Caco-2 (cell line): ENCODE measurements at regions not wholly inside any gene's neighbourhood (a gene's known extent, or its start where the extent isn't known, plus 50 kb on each side); places are given as distances from the start of the nearest gene placed in this dataset.

Source experiments
- BruUV-seq: library from RNA; stranded (reverse); fragments of 400-500 nt; replicated peaks from 2 replicates; lab custom pipeline; 2021; lab: Mats Ljungman, UMichigan
- CTCF ChIA-PET: fragments of 300-600 bp; sonication (Branson Sonifier 250); formaldehyde crosslinking; loops from one replicate; lab custom pipeline; 2022; ENCODE audit warnings: antibody characterized with exemption; lab: Charles Lee
- POLR2A ChIA-PET: fragments of 300-600 bp; sonication (Branson Sonifier 250); formaldehyde crosslinking; loops from one replicate; lab custom pipeline; 2022; ENCODE audit warnings: antibody characterized with exemption; lab: Charles Lee
- DNase-seq, 2 experiments: peaks; one replicate each; pipeline versions ENCODE4 v3.0.0 to v3.0.0-alpha.2; 2020 to 2022
- H3K27me3 ChIP-seq: replicated peaks from 2 replicates; pipeline ENCODE4 v1.6.0; 2011; ENCODE audit warnings: low read length; ENCODE audit not compliant: control insufficient read depth, insufficient read depth
- H3K36me3 ChIP-seq: 2 replicates; pipeline ENCODE4 v1.5.1; 2011; ENCODE audit warnings: low read length; ENCODE audit not compliant: control insufficient read depth, insufficient read depth
- H3K4me1 ChIP-seq: fragments of 250-450 bp; sonication (Bioruptor Pico); 2 replicates; pipeline ENCODE4 v1.5.1; 2020; ENCODE audit warnings: mild to moderate bottlenecking
- H3K4me3 ChIP-seq: 2 replicates; pipeline ENCODE4 v1.5.1; 2011; ENCODE audit warnings: low read depth, mild to moderate bottlenecking, control low read depth, low read length
- H3K9me3 ChIP-seq: fragments of 250-450 bp; sonication (Bioruptor Pico); 2 replicates; pipeline ENCODE4 v1.5.1; 2020; ENCODE audit warnings: mild to moderate bottlenecking, moderate library complexity
- H3K27ac Mint-ChIP-seq: one replicate; pipeline ENCODE4 v1.8.0; 2022; ENCODE audit warnings: mixed read lengths; ENCODE audit not compliant: unreplicated experiment
- H3K27me3 Mint-ChIP-seq: one replicate; pipeline ENCODE4 v1.8.0; 2022; ENCODE audit warnings: mixed read lengths; ENCODE audit not compliant: insufficient read depth, unreplicated experiment
- H3K36me3 Mint-ChIP-seq: one replicate; pipeline ENCODE4 v1.8.0; 2022; ENCODE audit warnings: mild to moderate bottlenecking, mixed read lengths; ENCODE audit not compliant: insufficient read depth, unreplicated experiment
- H3K4me1 Mint-ChIP-seq: one replicate; pipeline ENCODE4 v1.8.0; 2022; ENCODE audit warnings: low read depth, mixed read lengths; ENCODE audit not compliant: unreplicated experiment
- H3K4me3 Mint-ChIP-seq: one replicate; pipeline ENCODE4 v1.8.0; 2022; ENCODE audit warnings: mild to moderate bottlenecking, moderate library complexity, mixed read lengths; ENCODE audit not compliant: unreplicated experiment
- H3K9me3 Mint-ChIP-seq: one replicate; pipeline ENCODE4 v1.8.0; 2022; ENCODE audit warnings: mixed read lengths; ENCODE audit not compliant: unreplicated experiment
- CTCF ChIP-seq, 2 experiments: fragments of 200-600 bp in 1 of 2; IDR thresholded peaks; 1 replicate in 1 of 2; 2 replicates in 1 of 2; pipeline versions ENCODE4 v1.5.1 to v1.8.0; 2011 to 2022; ENCODE audit warnings: antibody characterized with exemption in 1 of 2, control low read depth in 1 of 2, inconsistent platforms in 1 of 2, low read depth in 1 of 2, low read length in 1 of 2, mild to moderate bottlenecking in 1 of 2, moderate library complexity in 1 of 2; ENCODE audit not compliant: insufficient read depth in 1 of 2, severe bottlenecking in 1 of 2, unreplicated experiment in 1 of 2
- intact Hi-C: fragments of 100-400 bp; cut with micrococcal nuclease; formaldehyde crosslinking; loops from one replicate; pipeline ENCODE4 v1.10.0; 2022; ENCODE audit not compliant: unreplicated experiment

GRCh38 chr2:196434217-196434616 is 205.3 kb upstream of the CCDC150 start:
- Mint-ChIP-seq H3K4me3 (no peak overlapping the region), H3K4me1 (no peaks in the 10 kb centered on the region), H3K9me3 (no peaks in the 10 kb centered on the region), H3K27me3 (peaks cover 8% of the 10 kb centered on the region), H3K27ac (no peak overlapping the region), H3K36me3 (no peaks in the 10 kb centered on the region)
- POLR2A ChIA-PET = no interaction called here
- BruUV-seq = no TSS peak
- no peaks in the 10 kb centered on the region; the same call in 1 of the 2 replicates for H3K27me3 ChIP-seq
- H3K9me3 ChIP-seq = no peaks in the 10 kb centered on the region
- H3K36me3 ChIP-seq = no peaks in the 10 kb centered on the region
- intact Hi-C loops = loop anchor here (10.0 kb wide), 1 partner anchor 321 kb away; no protein-coding TSS in a partner anchor
- DNase-seq = no peak
- no peaks in the 10 kb centered on the region for H3K4me1 ChIP-seq
- no peak for TF ChIP-seq CTCF (IDR thresholded peaks at IDR 0.05; ENCODE audit: insufficient read depth in 1 of 2, low read depth in 1 of 2, low read length in 1 of 2, severe bottlenecking in 1 of 2, unreplicated experiment in 1 of 2)
- H3K4me3 ChIP-seq = no peak overlapping the region
- CTCF ChIA-PET = no interaction called here

- intact Hi-C loops = loop anchor here (10.0 kb wide), 1 partner anchor 320 kb away; no protein-coding TSS in a partner anchor
- no peaks in the 10 kb centered on the region for H3K36me3 Mint-ChIP-seq
- no peaks in the 10 kb centered on the region for H3K4me1 Mint-ChIP-seq
- Histone ChIP-seq H3K4me3 (no peak overlapping the region), H3K36me3 (no peaks in the 10 kb centered on the region), H3K4me1 (no peaks in the 10 kb centered on the region), H3K27me3 (no peaks in the 10 kb centered on the region; the same call in 1 of the 2 replicates), H3K9me3 (no peaks in the 10 kb centered on the region)
- BruUV-seq = no TSS peak
- H3K4me3 Mint-ChIP-seq = no peak overlapping the region
- DNase-seq = no peak
- ChIA-PET CTCF (no interaction called here), POLR2A (no interaction called here)
- TF ChIP-seq CTCF (IDR thresholded peaks at IDR 0.05; ENCODE audit: insufficient read depth in 1 of 2, low read depth in 1 of 2, low read length in 1 of 2, severe bottlenecking in 1 of 2, unreplicated experiment in 1 of 2) = no peak
- H3K9me3 Mint-ChIP-seq = no peaks in the 10 kb centered on the region
- H3K27ac Mint-ChIP-seq = no peak overlapping the region
- peaks cover 13% of the 10 kb centered on the region for H3K27me3 Mint-ChIP-seq
Measured at GRCh38 chr2:196435189-196435588, 204.3 kb upstream of the CCDC150 start.

GRCh38 chr2:196437626-196438025 is 201.9 kb upstream of the CCDC150 start:
- POLR2A ChIA-PET = no interaction called here

More at GRCh38 chr2:196437626-196438025, 201.9 kb upstream of the CCDC150 start:
- no peak for DNase-seq
- Mint-ChIP-seq H3K9me3 (no peaks in the 10 kb centered on the region), H3K27me3 (peaks cover 13% of the 10 kb centered on the region), H3K27ac (no peak overlapping the region), H3K36me3 (no peaks in the 10 kb centered on the region), H3K4me3 (no peak overlapping the region), H3K4me1 (no peaks in the 10 kb centered on the region)
- CTCF ChIA-PET = interaction anchor here (0.6 kb wide), 1 partner anchor 205 kb away, joined by 3 read pairs; no protein-coding TSS in a partner anchor
- no peak for TF ChIP-seq CTCF (IDR thresholded peaks at IDR 0.05; ENCODE audit: insufficient read depth in 1 of 2, low read depth in 1 of 2, low read length in 1 of 2, severe bottlenecking in 1 of 2, unreplicated experiment in 1 of 2)
- intact Hi-C loops = loop anchor here (10.0 kb wide), 1 partner anchor 317 kb away; no protein-coding TSS in a partner anchor
- BruUV-seq = no TSS peak
- Histone ChIP-seq H3K27me3 (no peaks in the 10 kb centered on the region; the same call in 1 of the 2 replicates), H3K4me1 (no peaks in the 10 kb centered on the region), H3K4me3 (no peak overlapping the region), H3K9me3 (no peaks in the 10 kb centered on the region), H3K36me3 (no peaks in the 10 kb centered on the region)
